H9 (cell line): ENCODE measurements at regions not wholly inside any gene's neighbourhood (a gene's known extent, or its start where the extent isn't known, plus 50 kb on each side); places are given as distances from the start of the nearest gene placed in this dataset.

Experiments
- DNase-seq: peaks from one replicate; pipeline ENCODE4 v3.0.0-alpha.2; 2017
- H2AFZ ChIP-seq: one replicate; pipeline ENCODE4 v1.6.1; 2013; ENCODE audit warnings: mild to moderate bottlenecking, low read length, control low read depth, moderate library complexity
- H2AK5ac ChIP-seq: 2 replicates; pipeline ENCODE4 v1.6.1; 2013; ENCODE audit warnings: low read length, control low read depth, mixed read lengths; ENCODE audit not compliant: insufficient read length
- H2BK120ac ChIP-seq: one replicate; pipeline ENCODE4 v1.6.1; 2013; ENCODE audit warnings: low read depth, mild to moderate bottlenecking, low read length, control low read depth, inconsistent platforms; ENCODE audit not compliant: poor library complexity, severe bottlenecking
- H2BK12ac ChIP-seq: 2 replicates; pipeline ENCODE4 v1.6.1; 2013; ENCODE audit warnings: low read length, control low read depth, mixed read lengths, low read depth; ENCODE audit not compliant: insufficient read length
- H2BK15ac ChIP-seq: 2 replicates; pipeline ENCODE4 v1.6.1; 2013; ENCODE audit warnings: low read depth, low read length, control low read depth
- H2BK20ac ChIP-seq: one replicate; pipeline ENCODE4 v1.6.1; 2013; ENCODE audit warnings: low read depth, mild to moderate bottlenecking, low read length, control low read depth, inconsistent platforms; ENCODE audit not compliant: poor library complexity, severe bottlenecking
- H2BK5ac ChIP-seq: 2 replicates; pipeline ENCODE4 v1.6.1; 2013; ENCODE audit warnings: low read length, control low read depth, mixed read lengths; ENCODE audit not compliant: insufficient read length
- H3K14ac ChIP-seq: 2 replicates; pipeline ENCODE4 v1.6.1; 2013; ENCODE audit warnings: low read length, control low read depth; ENCODE audit not compliant: insufficient read depth
- H3K18ac ChIP-seq: 2 replicates; pipeline ENCODE4 v1.6.1; 2013; ENCODE audit warnings: low read depth, mild to moderate bottlenecking, mixed read lengths, low read length, control low read depth; ENCODE audit not compliant: insufficient read length
- H3K23ac ChIP-seq: 2 replicates; pipeline ENCODE4 v1.6.1; 2013; ENCODE audit warnings: low read length, control low read depth, mixed read lengths, low read depth; ENCODE audit not compliant: insufficient read length
- H3K23me2 ChIP-seq: 2 replicates; pipeline ENCODE4 v1.6.1; 2013; ENCODE audit warnings: low read depth, mild to moderate bottlenecking, mixed read lengths, low read length, control low read depth; ENCODE audit not compliant: insufficient read length, poor library complexity, severe bottlenecking
- H3K27ac ChIP-seq: 2 replicates; pipeline ENCODE4 v1.5.1; 2013; ENCODE audit warnings: low read length, control low read depth, mixed read lengths, low read depth; ENCODE audit not compliant: insufficient read length
- H3K27me3 ChIP-seq: 2 replicates; pipeline ENCODE4 v1.6.1; 2013; ENCODE audit warnings: low read length, control low read depth, inconsistent platforms; ENCODE audit not compliant: insufficient read depth
- H3K4ac ChIP-seq: 2 replicates; pipeline ENCODE4 v1.6.1; 2013; ENCODE audit warnings: low read depth, mild to moderate bottlenecking, control low read depth, inconsistent platforms, low read length, moderate library complexity
- H3K4me1 ChIP-seq: 2 replicates; pipeline ENCODE4 v1.6.1; 2013; ENCODE audit warnings: low read length, control low read depth, inconsistent platforms; ENCODE audit not compliant: insufficient read depth
- H3K4me2 ChIP-seq: 2 replicates; pipeline ENCODE4 v1.6.1; 2013; ENCODE audit warnings: low read length, control low read depth, mixed read lengths; ENCODE audit not compliant: insufficient read length, insufficient read depth
- H3K56ac ChIP-seq: 2 replicates; pipeline ENCODE4 v1.6.1; 2013; ENCODE audit warnings: low read depth, mild to moderate bottlenecking, mixed read lengths, low read length, control low read depth; ENCODE audit not compliant: insufficient read length
- H3K79me1 ChIP-seq: 2 replicates; pipeline ENCODE4 v1.6.1; 2013; ENCODE audit warnings: low read depth, mild to moderate bottlenecking, moderate library complexity, low read length, control low read depth, inconsistent platforms; ENCODE audit not compliant: insufficient read depth, poor library complexity, severe bottlenecking
- H3K79me2 ChIP-seq: 2 replicates; pipeline ENCODE4 v1.6.1; 2013; ENCODE audit warnings: low read length, control low read depth, inconsistent platforms; ENCODE audit not compliant: insufficient read depth
- H3K9ac ChIP-seq: 2 replicates; pipeline ENCODE4 v1.6.1; 2013; ENCODE audit warnings: low read length, control low read depth, mixed read lengths; ENCODE audit not compliant: insufficient read length; ENCODE audit errors: extremely low read depth
- H3K9me3 ChIP-seq: one replicate; pipeline ENCODE4 v1.6.1; 2013; ENCODE audit warnings: low read depth, low read length, inconsistent platforms; ENCODE audit not compliant: control insufficient read depth
- H3T11ph ChIP-seq: one replicate; pipeline ENCODE4 v1.6.1; 2013; ENCODE audit warnings: mild to moderate bottlenecking, low read length, control low read depth, inconsistent platforms
- H4K20me1 ChIP-seq: one replicate; pipeline ENCODE4 v1.6.1; 2013; ENCODE audit not compliant: control insufficient read depth, insufficient read length, insufficient read depth
- H4K5ac ChIP-seq: 2 replicates; pipeline ENCODE4 v1.6.1; 2013; ENCODE audit warnings: low read depth, mild to moderate bottlenecking, mixed read lengths, low read length, control low read depth; ENCODE audit not compliant: insufficient read length
- H4K8ac ChIP-seq: replicated peaks from 2 replicates; pipeline ENCODE4 v1.6.1; 2013; ENCODE audit warnings: low read length, control low read depth, mixed read lengths, low read depth; ENCODE audit not compliant: insufficient read length
- H4K91ac ChIP-seq: 2 replicates; pipeline ENCODE4 v1.6.1; 2013; ENCODE audit warnings: low read depth, mild to moderate bottlenecking, moderate library complexity, mixed read lengths, low read length, control low read depth; ENCODE audit not compliant: insufficient read length
- H3K27ac Mint-ChIP-seq, 3 experiments: 2 replicates in 2 of 3; 3 replicates in 1 of 3; pipeline ENCODE4 v1.8.0; 2020 to 2021; ENCODE audit warnings: mixed read lengths in 3 of 3, mild to moderate bottlenecking in 1 of 3, moderate library complexity in 1 of 3
- H3K27me3 Mint-ChIP-seq: 2 replicates; pipeline ENCODE4 v1.8.0; 2021; ENCODE audit warnings: low read depth, mild to moderate bottlenecking, moderate library complexity, mixed read lengths
- H3K36me3 Mint-ChIP-seq, 3 experiments: 2 replicates in 2 of 3; 3 replicates in 1 of 3; pipeline ENCODE4 v1.8.0; 2020 to 2021; ENCODE audit warnings: low read depth in 3 of 3, mixed read lengths in 3 of 3; ENCODE audit not compliant: insufficient read depth in 1 of 3
- H3K4me1 Mint-ChIP-seq, 2 experiments: 2 replicates each; pipeline ENCODE4 v1.8.0; 2020; ENCODE audit warnings: mixed read lengths in 2 of 2
- H3K4me3 Mint-ChIP-seq, 2 experiments: 2 replicates in 1 of 2; 3 replicates in 1 of 2; pipeline ENCODE4 v1.8.0; 2020 to 2021; ENCODE audit warnings: mild to moderate bottlenecking in 2 of 2, mixed read lengths in 2 of 2, moderate library complexity in 1 of 2
- H3K9me3 Mint-ChIP-seq, 2 experiments: 2 replicates in 1 of 2; 3 replicates in 1 of 2; pipeline ENCODE4 v1.8.0; 2020; ENCODE audit warnings: mild to moderate bottlenecking in 2 of 2, mixed read lengths in 2 of 2, moderate library complexity in 1 of 2
- TF ChIP-seq, protein P1 (sequence below): fragments of 200-600 bp; sonication (generic); conservative IDR thresholded peaks from 3 replicates; pipeline ENCODE4 v1.8.0; 2021; ENCODE audit warnings: antibody characterized with exemption, mild to moderate bottlenecking

DNA sequence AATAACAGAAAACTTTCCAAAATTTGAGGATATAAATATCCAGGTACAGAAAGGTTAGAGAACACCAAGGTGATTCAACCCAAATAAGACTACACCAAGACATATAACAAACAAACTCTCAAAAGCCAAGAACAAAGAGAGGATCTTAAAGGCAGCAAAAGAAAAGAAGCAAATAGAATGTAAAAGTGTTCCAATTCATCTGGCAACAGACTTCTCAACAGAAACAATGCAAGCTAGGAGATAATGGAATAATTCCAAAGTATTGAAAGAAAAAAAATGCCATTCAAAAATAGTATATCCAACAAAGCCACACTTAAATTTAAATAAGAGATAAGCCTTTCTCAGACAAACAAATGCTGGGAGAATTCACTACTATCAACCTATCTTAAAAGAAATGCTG, 153.0 kb upstream of the FAT3 start:
- Histone ChIP-seq H4K5ac (no peak overlapping the region), H3K4me1 (no peaks in the 10 kb centered on the region), H4K91ac (no peak overlapping the region), H3K79me1 (no peaks in the 10 kb centered on the region), H4K20me1 (no peaks in the 10 kb centered on the region), H2BK5ac (no peak overlapping the region), H2AFZ (no peak overlapping the region), H2BK120ac (no peak overlapping the region), H3K14ac (no peak overlapping the region), H2BK20ac (no peak overlapping the region), H2AK5ac (no peak overlapping the region), H3K9ac (no peak overlapping the region), H3K23ac (no peak overlapping the region), H3K23me2 (no peaks in the 10 kb centered on the region), H3T11ph (no peak overlapping the region), H2BK15ac (no peak overlapping the region), H3K4ac (no peak overlapping the region), H3K56ac (no peak overlapping the region), H3K27ac (no peak overlapping the region), H3K27me3 (no peaks in the 10 kb centered on the region), H3K4me2 (no peak overlapping the region), H2BK12ac (no peak overlapping the region), H3K9me3 (no peaks in the 10 kb centered on the region), H4K8ac (no peak overlapping the region), H3K79me2 (no peaks in the 10 kb centered on the region), H3K18ac (no peak overlapping the region)
- H3K4me1 Mint-ChIP-seq = no peaks in the 10 kb centered on the region
- no peak overlapping the region for H3K4me3 Mint-ChIP-seq
- peaks cover 18 to 36% (median 23%) of the 10 kb centered on the region in 3 experiments for H3K36me3 Mint-ChIP-seq
- TF ChIP-seq, protein P1, sequence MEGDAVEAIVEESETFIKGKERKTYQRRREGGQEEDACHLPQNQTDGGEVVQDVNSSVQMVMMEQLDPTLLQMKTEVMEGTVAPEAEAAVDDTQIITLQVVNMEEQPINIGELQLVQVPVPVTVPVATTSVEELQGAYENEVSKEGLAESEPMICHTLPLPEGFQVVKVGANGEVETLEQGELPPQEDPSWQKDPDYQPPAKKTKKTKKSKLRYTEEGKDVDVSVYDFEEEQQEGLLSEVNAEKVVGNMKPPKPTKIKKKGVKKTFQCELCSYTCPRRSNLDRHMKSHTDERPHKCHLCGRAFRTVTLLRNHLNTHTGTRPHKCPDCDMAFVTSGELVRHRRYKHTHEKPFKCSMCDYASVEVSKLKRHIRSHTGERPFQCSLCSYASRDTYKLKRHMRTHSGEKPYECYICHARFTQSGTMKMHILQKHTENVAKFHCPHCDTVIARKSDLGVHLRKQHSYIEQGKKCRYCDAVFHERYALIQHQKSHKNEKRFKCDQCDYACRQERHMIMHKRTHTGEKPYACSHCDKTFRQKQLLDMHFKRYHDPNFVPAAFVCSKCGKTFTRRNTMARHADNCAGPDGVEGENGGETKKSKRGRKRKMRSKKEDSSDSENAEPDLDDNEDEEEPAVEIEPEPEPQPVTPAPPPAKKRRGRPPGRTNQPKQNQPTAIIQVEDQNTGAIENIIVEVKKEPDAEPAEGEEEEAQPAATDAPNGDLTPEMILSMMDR = no peak
- peaks cover 45% of the 10 kb centered on the region in 2 experiments for H3K9me3 Mint-ChIP-seq
- no peak overlapping the region for H3K27ac Mint-ChIP-seq
- DNase-seq = no peak
- no peaks in the 10 kb centered on the region; the same call in 1 of the 2 replicates for H3K27me3 Mint-ChIP-seq
